ENCODE measurements at regions not wholly inside any gene's neighbourhood (a gene's known extent, or its start where the extent isn't known, plus 50 kb on each side); places are given as distances from the start of the nearest gene placed in this dataset.

GRCh38 chr1:104874044-104874443, 1124.3 kb downstream of the AMY1C start:
- TF ChIP-seq CTCF (IDR thresholded peaks at IDR 0.05; ENCODE audit: low read depth): no peak

- no peak for TF ChIP-seq CTCF (IDR thresholded peaks at IDR 0.05; ENCODE audit: low read depth)
These were observed 1128.7 kb downstream of the AMY1C start for GRCh38 chr1:104878203-104878909.

GRCh38 chr1:104884939-104885338, 1135.2 kb downstream of the AMY1C start:
- no peak for TF ChIP-seq CTCF (IDR thresholded peaks at IDR 0.05; ENCODE audit: low read depth)

- TF ChIP-seq CTCF (IDR thresholded peaks at IDR 0.05; ENCODE audit: low read depth): no peak
These were observed 1155.6 kb downstream of the AMY1C start for GRCh38 chr1:104905322-104905721.

GRCh38 chr1:104906141-104906540, 1156.4 kb downstream of the AMY1C start:
- no peak for TF ChIP-seq CTCF (IDR thresholded peaks at IDR 0.05; ENCODE audit: low read depth)

GRCh38 chr1:104919188-104919587, 1169.5 kb downstream of the AMY1C start:
- no peak for TF ChIP-seq CTCF (IDR thresholded peaks at IDR 0.05; ENCODE audit: low read depth)

GRCh38 chr1:104921525-104921924, 1171.8 kb downstream of the AMY1C start:
- no peak for TF ChIP-seq CTCF (IDR thresholded peaks at IDR 0.05; ENCODE audit: low read depth)
